NCI-H2081 (cell line): ENCODE measurements at regions not wholly inside any gene's neighbourhood (a gene's known extent, or its start where the extent isn't known, plus 50 kb on each side); places are given as distances from the start of the nearest gene placed in this dataset.
"Not testable (repeated sequence)": the region's sequence is repeated elsewhere in the genome, so short reads cannot be mapped to it uniquely, and the experiment has no call there.

Experiments used
- DNase-seq, 2 experiments: peaks; one replicate each; lab custom pipeline; 2025; lab: John Stamatoyannopoulos, UW

GRCh38 chr1:232164078-232164963 lies 465.6 kb downstream of the SIPA1L2 start:
- DNase-seq, result no peak

GRCh38 chr1:232163533-232163932 lies 466.4 kb downstream of the SIPA1L2 start:
- DNase-seq, result no peak

- DNase-seq, result no peak
Observed at GRCh38 chr1:232162001-232162400, 467.9 kb downstream of the SIPA1L2 start.

- not testable (repeated sequence) for DNase-seq
Observed at GRCh38 chr1:232158558-232158957, 471.4 kb downstream of the SIPA1L2 start.

GRCh38 chr1:232156070-232156469 lies 473.9 kb downstream of the SIPA1L2 start:
- not testable (repeated sequence) for DNase-seq

GRCh38 chr1:232153652-232154051 lies 476.3 kb downstream of the SIPA1L2 start:
- DNase-seq, result no peak

GRCh38 chr1:232150770-232151548 lies 479.0 kb downstream of the SIPA1L2 start:
- no peak for DNase-seq

GRCh38 chr1:232149287-232150201 lies 480.4 kb downstream of the SIPA1L2 start:
- no peak for DNase-seq

GRCh38 chr1:232147215-232147614 lies 482.7 kb downstream of the SIPA1L2 start:
- DNase-seq, result no peak

GRCh38 chr1:232146514-232146913 lies 483.4 kb downstream of the SIPA1L2 start:
- DNase-seq, result no peak

GRCh38 chr1:232145768-232146167 lies 484.2 kb downstream of the SIPA1L2 start:
- no peak for DNase-seq

GRCh38 chr1:232144696-232145230 lies 485.2 kb downstream of the SIPA1L2 start:
- DNase-seq, result no peak

- DNase-seq, result no peak
Observed at GRCh38 chr1:232143315-232143886, 486.5 kb downstream of the SIPA1L2 start.

- no peak for DNase-seq
Observed at GRCh38 chr1:232142403-232143314, 487.3 kb downstream of the SIPA1L2 start.

GRCh38 chr1:232141167-232141448 lies 488.8 kb downstream of the SIPA1L2 start:
- DNase-seq, result not testable (repeated sequence)

GRCh38 chr1:232140419-232141166 lies 489.3 kb downstream of the SIPA1L2 start:
- no peak for DNase-seq

- DNase-seq, result no peak
Observed at GRCh38 chr1:232139444-232139843, 490.5 kb downstream of the SIPA1L2 start.

GRCh38 chr1:232138044-232138443 lies 491.9 kb downstream of the SIPA1L2 start:
- no peak for DNase-seq

- DNase-seq, result no peak
Observed at GRCh38 chr1:232137066-232137465, 492.9 kb downstream of the SIPA1L2 start.

- DNase-seq, result no peak
Observed at GRCh38 chr1:232136136-232136535, 493.8 kb downstream of the SIPA1L2 start.
